PC-9 (cell line): ENCODE measurements at regions not wholly inside any gene's neighbourhood (a gene's known extent, or its start where the extent isn't known, plus 50 kb on each side); places are given as distances from the start of the nearest gene placed in this dataset.
A peak's percentile ranks its signal among the peaks of the same experiment; 100 is the strongest.

Experiments used
- BruUV-seq: library from RNA; stranded (reverse); fragments of 400-500 nt; replicated peaks from 2 replicates; lab custom pipeline; 2021; lab: Mats Ljungman, UMichigan
- CTCF ChIA-PET: fragments of 300-600 bp; sonication (Branson Sonifier 250); formaldehyde crosslinking; loops from one replicate; lab custom pipeline; 2022; ENCODE audit warnings: antibody characterized with exemption; lab: Charles Lee
- POLR2A ChIA-PET: fragments of 300-600 bp; sonication (Branson Sonifier 250); formaldehyde crosslinking; loops from one replicate; lab custom pipeline; 2022; ENCODE audit warnings: antibody characterized with exemption; ENCODE audit not compliant: unreplicated experiment; lab: Charles Lee
- DNase-seq, 2 experiments: peaks; one replicate each; pipeline versions ENCODE4 v3.0.0 to v3.0.0-alpha.2; 2015 to 2022; ENCODE audit warnings: mixed read lengths in 1 of 2
- H2AFZ ChIP-seq: fragments of 200-600 bp; sonication (generic); 2 replicates; pipeline ENCODE4 v1.8.1; 2017; ENCODE audit warnings: antibody characterized with exemption
- H3F3A ChIP-seq: fragments of 200-600 bp; sonication (generic); 2 replicates; pipeline ENCODE4 v1.8.1; 2017; ENCODE audit warnings: antibody characterized with exemption, mild to moderate bottlenecking, low read depth; ENCODE audit not compliant: insufficient read depth
- H3K27ac ChIP-seq: fragments of 200-600 bp; sonication (generic); 2 replicates; pipeline ENCODE4 v1.6.1; 2016; ENCODE audit warnings: mixed run types
- H3K27me3 ChIP-seq: fragments of 200-600 bp; sonication (generic); 2 replicates; pipeline ENCODE4 v1.6.1; 2016; ENCODE audit warnings: low read depth, mixed run types; ENCODE audit not compliant: insufficient read depth
- H3K36me3 ChIP-seq: fragments of 200-600 bp; sonication (generic); 2 replicates; pipeline ENCODE4 v1.6.1; 2016; ENCODE audit warnings: low read depth, mixed run types
- H3K4me1 ChIP-seq: fragments of 200-600 bp; sonication (generic); replicated peaks from 2 replicates; pipeline ENCODE4 v1.6.1; 2016; ENCODE audit warnings: mixed run types; ENCODE audit not compliant: insufficient read depth
- H3K4me2 ChIP-seq: fragments of 200-600 bp; sonication (generic); 2 replicates; pipeline ENCODE4 v1.6.1; 2017; ENCODE audit warnings: mixed run types
- H3K4me3 ChIP-seq: fragments of 200-600 bp; sonication (generic); 2 replicates; pipeline ENCODE4 v1.6.1; 2016; ENCODE audit warnings: mixed run types
- H3K79me2 ChIP-seq: fragments of 200-600 bp; sonication (generic); 2 replicates; pipeline ENCODE4 v1.6.1; 2017; ENCODE audit warnings: low read depth, mixed run types
- H3K9me2 ChIP-seq: fragments of 200-600 bp; sonication (generic); 2 replicates; pipeline ENCODE4 v1.8.1; 2017; ENCODE audit warnings: mild to moderate bottlenecking; ENCODE audit not compliant: insufficient read depth
- H3K9me3 ChIP-seq: fragments of 200-600 bp; sonication (generic); 2 replicates; pipeline ENCODE4 v1.8.1; 2016; ENCODE audit warnings: low read depth; ENCODE audit not compliant: insufficient read depth
- H4K20me1 ChIP-seq: fragments of 200-600 bp; sonication (generic); 2 replicates; pipeline ENCODE4 v1.8.1; 2017; ENCODE audit not compliant: insufficient read depth
- CTCF ChIP-seq: fragments of 200-600 bp; sonication (generic); conservative IDR thresholded peaks from 2 replicates; pipeline ENCODE4 v1.6.1; 2017; ENCODE audit warnings: mixed run types, antibody characterized with exemption, mild to moderate bottlenecking, moderate library complexity
- EZH2 ChIP-seq: fragments of 200-600 bp; sonication (generic); IDR thresholded peaks from 2 replicates; pipeline ENCODE4 v1.8.0; 2017; ENCODE audit warnings: antibody characterized with exemption, low read depth
- intact Hi-C: fragments of 100-400 bp; cut with micrococcal nuclease; formaldehyde crosslinking; loops from one replicate; pipeline ENCODE4 v1.10.0; 2022; ENCODE audit not compliant: unreplicated experiment

GRCh38 chr2:45223531-45223930 is 214.3 kb upstream of the SIX2 start:
- Histone ChIP-seq H3K27me3 (no peaks in the 10 kb centered on the region), H2AFZ (no peak overlapping the region), H3K4me3 (no peak overlapping the region), H3K4me1 (peaks cover 21% of the 10 kb centered on the region), H4K20me1 (no peaks in the 10 kb centered on the region), H3K36me3 (no peaks in the 10 kb centered on the region), H3K9me3 (no peaks in the 10 kb centered on the region; the same call in 1 of the 2 replicates), H3K9me2 (no peaks in the 10 kb centered on the region), H3K79me2 (no peaks in the 10 kb centered on the region), H3K4me2 (no peak overlapping the region), H3F3A (peaks cover 10% of the 10 kb centered on the region), H3K27ac (no peak overlapping the region)
- TF ChIP-seq EZH2 (no peak), CTCF (no peak)
- POLR2A ChIA-PET: no interaction called here
- CTCF ChIA-PET: no interaction called here
- peak in 1 of 2 experiments; percentile 30 for DNase-seq
- no TSS peak for BruUV-seq
- intact Hi-C loops: no loop called here

DNA sequence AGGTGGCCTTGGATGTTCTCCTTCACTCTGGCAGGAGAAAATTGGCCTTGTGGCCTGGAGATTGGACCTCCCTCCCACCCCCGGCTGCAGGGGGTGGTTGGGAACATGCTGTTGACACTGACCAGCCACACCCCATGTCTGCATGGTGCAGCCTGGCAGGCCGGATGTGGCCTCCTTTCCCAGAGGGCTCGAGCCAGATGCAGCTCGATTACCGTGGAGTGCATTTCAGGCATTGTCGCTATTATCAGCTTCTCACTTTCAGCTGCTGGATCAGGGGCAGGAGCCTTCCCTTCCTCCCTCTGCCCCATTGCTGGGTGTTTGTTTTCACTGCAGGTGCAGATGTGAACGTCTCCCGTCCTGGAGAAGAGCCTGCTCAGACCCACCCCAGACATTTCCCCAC is 211.0 kb upstream of the SIX2 start:
- DNase-seq: peak; percentile 24 to 47
- intact Hi-C loops: loop anchor here (2.0 kb wide), 1 partner anchor 63 kb away; no protein-coding TSS in a partner anchor
- ChIA-PET POLR2A (interaction anchor here (0.6 kb wide), 1 partner anchor 61 kb away, joined by 3 read pairs; no protein-coding TSS in a partner anchor), CTCF (no interaction called here)
- BruUV-seq: no TSS peak
- Histone ChIP-seq H3K4me3 (no peak overlapping the region), H3K27ac (no peak overlapping the region), H3K79me2 (no peaks in the 10 kb centered on the region), H4K20me1 (no peaks in the 10 kb centered on the region), H3K9me2 (no peaks in the 10 kb centered on the region), H3K9me3 (no peaks in the 10 kb centered on the region), H3K4me2 (no peak overlapping the region), H3K4me1 (peaks cover 30% of the 10 kb centered on the region), H3F3A (peaks cover 17% of the 10 kb centered on the region), H3K36me3 (no peaks in the 10 kb centered on the region), H2AFZ (no peak overlapping the region), H3K27me3 (no peaks in the 10 kb centered on the region)
- TF ChIP-seq EZH2 (no peak), CTCF (no peak)

DNA sequence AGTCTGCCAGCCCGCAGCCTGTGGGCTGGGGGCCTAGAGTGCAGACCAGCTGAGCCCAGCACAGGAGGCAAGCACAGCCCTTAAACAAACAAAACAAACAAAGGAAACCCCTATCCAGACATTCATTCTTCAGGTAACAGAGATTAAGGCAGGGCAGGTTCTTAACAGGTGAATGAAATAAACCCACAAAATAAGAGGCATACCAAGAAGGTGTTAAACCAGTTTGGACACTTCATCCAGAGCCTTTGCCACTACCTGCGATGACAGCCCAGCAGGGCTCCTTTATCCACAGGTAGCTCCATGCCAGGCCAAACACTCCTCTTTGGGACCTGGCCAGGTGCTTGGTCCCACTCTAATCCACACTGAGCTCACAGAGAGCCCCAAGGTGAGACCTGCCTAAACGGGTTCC is 209.7 kb upstream of the SIX2 start:
- no peaks in the 10 kb centered on the region for H3K27me3 ChIP-seq
- H2AFZ ChIP-seq: no peak overlapping the region
- no TSS peak for BruUV-seq
- peak; percentile 80 to 99 for DNase-seq
- peak overlapping the region; percentile 9; the same call in 1 of the 2 replicates for H3K27ac ChIP-seq
- H3K9me2 ChIP-seq: no peaks in the 10 kb centered on the region
- ChIA-PET POLR2A (interaction anchor here (0.6 to 0.7 kb wide), 2 partner anchors 240 to 1639 kb away, joined by 4 read pairs; no protein-coding TSS in a partner anchor), CTCF (no interaction called here)
- peak overlapping the region; percentile 50 for H3K4me2 ChIP-seq
- peaks cover 17% of the 10 kb centered on the region for H3F3A ChIP-seq
- TF ChIP-seq CTCF (no peak), EZH2 (no peak)
- intact Hi-C loops: loop anchor here (1.0 to 2.0 kb wide), 3 partner anchors 35 to 194 kb away; no protein-coding TSS in a partner anchor
- H3K79me2 ChIP-seq: no peaks in the 10 kb centered on the region
- H3K4me3 ChIP-seq: no peak overlapping the region
- H3K36me3 ChIP-seq: no peaks in the 10 kb centered on the region
- no peaks in the 10 kb centered on the region for H3K9me3 ChIP-seq
- no peaks in the 10 kb centered on the region for H4K20me1 ChIP-seq
- peaks cover 30% of the 10 kb centered on the region for H3K4me1 ChIP-seq
